Stimulated activated naive B cell treated with anti-CD40 and anti-IgM and Interleukin-4, amounts not matched to agents 10 μg/mL and 1 μg/mL and 100 μg/mL, for 72 hours (primary cell): ENCODE measurements at regions not wholly inside any gene's neighbourhood (a gene's known extent, or its start where the extent isn't known, plus 50 kb on each side); places are given as distances from the start of the nearest gene placed in this dataset.

Experiments used
- ATAC-seq, 2 donors: fragments of 150-1000 bp; cut with Tn5 transposase; replicated peaks; 2 replicates each; pipeline ENCODE4 v1.10.0; 2021; ENCODE audit warnings: moderate library complexity in 1 of 2
- DNase-seq: peaks from one replicate; pipeline ENCODE4 v3.0.0; 2021
- H3K27ac Mint-ChIP-seq: one replicate; pipeline ENCODE4 v1.8.0; 2022; ENCODE audit warnings: mild to moderate bottlenecking, mixed read lengths
- H3K27me3 Mint-ChIP-seq, 2 donors: one replicate each; pipeline ENCODE4 v1.8.0; 2022; ENCODE audit warnings: mixed read lengths in 2 of 2
- H3K36me3 Mint-ChIP-seq, 2 donors: one replicate each; pipeline ENCODE4 v1.8.0; 2022; ENCODE audit warnings: mixed read lengths in 2 of 2, mild to moderate bottlenecking in 1 of 2
- H3K4me1 Mint-ChIP-seq, 2 donors: one replicate each; pipeline ENCODE4 v1.8.0; 2022; ENCODE audit warnings: mixed read lengths in 2 of 2, mild to moderate bottlenecking in 1 of 2
- H3K4me3 Mint-ChIP-seq, 2 donors: one replicate each; pipeline ENCODE4 v1.8.0; 2022; ENCODE audit warnings: mild to moderate bottlenecking in 2 of 2, mixed read lengths in 2 of 2, moderate library complexity in 1 of 2
- H3K9me3 Mint-ChIP-seq, 2 donors: one replicate each; pipeline ENCODE4 v1.8.0; 2022; ENCODE audit warnings: mixed read lengths in 2 of 2, mild to moderate bottlenecking in 1 of 2

GRCh38 chr21:16788584-16788983 lies 724.3 kb upstream of the CXADR start:
- Mint-ChIP-seq H3K27me3 (no peaks in the 10 kb centered on the region), H3K9me3 (peaks cover 8 to 13% of the 10 kb centered on the region in 2 donors), H3K4me1 (no peaks in the 10 kb centered on the region), H3K36me3 (no peaks in the 10 kb centered on the region), H3K27ac (no peak overlapping the region), H3K4me3 (no peak overlapping the region)
- no peak for ATAC-seq
- no peak for DNase-seq

GRCh38 chr21:16789636-16790035 lies 723.2 kb upstream of the CXADR start:
- no peaks in the 10 kb centered on the region for H3K4me1 Mint-ChIP-seq
- DNase-seq, result no peak

GRCh38 chr21:16792101-16792500 lies 720.7 kb upstream of the CXADR start:
- no peaks in the 10 kb centered on the region for H3K27me3 Mint-ChIP-seq
- H3K4me3 Mint-ChIP-seq, result no peak overlapping the region
- no peaks in the 10 kb centered on the region for H3K9me3 Mint-ChIP-seq
- H3K4me1 Mint-ChIP-seq, result no peaks in the 10 kb centered on the region
- no peaks in the 10 kb centered on the region for H3K36me3 Mint-ChIP-seq
- H3K27ac Mint-ChIP-seq, result no peak overlapping the region
- ATAC-seq (no peak), DNase-seq (no peak)

More at GRCh38 chr21:16789636-16790035, 723.2 kb upstream of the CXADR start:
- ATAC-seq, result no peak
- H3K9me3 Mint-ChIP-seq, result peaks cover 8% of the 10 kb centered on the region in 2 donors
- H3K4me3 Mint-ChIP-seq, result no peak overlapping the region
- H3K27me3 Mint-ChIP-seq, result no peaks in the 10 kb centered on the region
- no peak overlapping the region for H3K27ac Mint-ChIP-seq
- H3K36me3 Mint-ChIP-seq, result no peaks in the 10 kb centered on the region

GRCh38 chr21:16794950-16795349 lies 717.9 kb upstream of the CXADR start:
- no peaks in the 10 kb centered on the region for H3K4me1 Mint-ChIP-seq
- no peaks in the 10 kb centered on the region for H3K27me3 Mint-ChIP-seq
- ATAC-seq, result no peak

GRCh38 chr21:16796776-16797175 lies 716.1 kb upstream of the CXADR start:
- Mint-ChIP-seq H3K4me1 (no peaks in the 10 kb centered on the region), H3K9me3 (peaks cover 4 to 10% of the 10 kb centered on the region in 2 donors), H3K27me3 (no peaks in the 10 kb centered on the region), H3K36me3 (no peaks in the 10 kb centered on the region), H3K27ac (no peak overlapping the region), H3K4me3 (no peak overlapping the region)
- DNase-seq (no peak), ATAC-seq (no peak)

More at GRCh38 chr21:16794950-16795349, 717.9 kb upstream of the CXADR start:
- H3K27ac Mint-ChIP-seq, result no peak overlapping the region
- DNase-seq, result no peak
- H3K4me3 Mint-ChIP-seq, result no peak overlapping the region
- H3K36me3 Mint-ChIP-seq, result no peaks in the 10 kb centered on the region
- H3K9me3 Mint-ChIP-seq, result peaks cover 3 to 7% of the 10 kb centered on the region in 2 donors

GRCh38 chr21:16797540-16797939 lies 715.3 kb upstream of the CXADR start:
- DNase-seq (no peak), ATAC-seq (no peak)
- no peak overlapping the region for H3K27ac Mint-ChIP-seq
- no peaks in the 10 kb centered on the region for H3K36me3 Mint-ChIP-seq
- H3K9me3 Mint-ChIP-seq, result peaks cover 4 to 10% of the 10 kb centered on the region in 2 donors
- no peak overlapping the region for H3K4me3 Mint-ChIP-seq
- H3K27me3 Mint-ChIP-seq, result no peaks in the 10 kb centered on the region
- H3K4me1 Mint-ChIP-seq, result no peaks in the 10 kb centered on the region

GRCh38 chr21:16797966-16798365 lies 714.9 kb upstream of the CXADR start:
- Mint-ChIP-seq H3K9me3 (peaks cover 4 to 10% of the 10 kb centered on the region in 2 donors), H3K4me3 (no peak overlapping the region), H3K36me3 (no peaks in the 10 kb centered on the region), H3K27ac (no peak overlapping the region), H3K4me1 (no peaks in the 10 kb centered on the region), H3K27me3 (no peaks in the 10 kb centered on the region)
- DNase-seq, result no peak
- ATAC-seq, result no peak

- Mint-ChIP-seq H3K4me1 (no peaks in the 10 kb centered on the region), H3K27ac (no peak overlapping the region), H3K27me3 (no peaks in the 10 kb centered on the region), H3K36me3 (no peaks in the 10 kb centered on the region), H3K4me3 (no peak overlapping the region), H3K9me3 (peaks cover 6 to 14% of the 10 kb centered on the region in 2 donors)
- DNase-seq, result no peak
- no peak for ATAC-seq
Measured at GRCh38 chr21:16800536-16801275, 712.1 kb upstream of the CXADR start.

GRCh38 chr21:16811011-16811410 lies 701.8 kb upstream of the CXADR start:
- peaks cover 3 to 8% of the 10 kb centered on the region in 2 donors for H3K9me3 Mint-ChIP-seq
- ATAC-seq, result no peak
- H3K27ac Mint-ChIP-seq, result no peak overlapping the region
- no peaks in the 10 kb centered on the region for H3K4me1 Mint-ChIP-seq
- H3K27me3 Mint-ChIP-seq, result no peaks in the 10 kb centered on the region
- no peaks in the 10 kb centered on the region for H3K36me3 Mint-ChIP-seq
- DNase-seq, result no peak
- H3K4me3 Mint-ChIP-seq, result no peak overlapping the region

- H3K4me1 Mint-ChIP-seq, result no peaks in the 10 kb centered on the region
- H3K36me3 Mint-ChIP-seq, result no peaks in the 10 kb centered on the region
- ATAC-seq (no peak), DNase-seq (no peak)
- peaks cover 3 to 8% of the 10 kb centered on the region in 2 donors for H3K9me3 Mint-ChIP-seq
- H3K4me3 Mint-ChIP-seq, result no peak overlapping the region
- no peak overlapping the region for H3K27ac Mint-ChIP-seq
- no peaks in the 10 kb centered on the region for H3K27me3 Mint-ChIP-seq
Measured at GRCh38 chr21:16811970-16812369, 700.9 kb upstream of the CXADR start.

- Mint-ChIP-seq H3K36me3 (no peaks in the 10 kb centered on the region), H3K4me3 (no peak overlapping the region), H3K4me1 (no peaks in the 10 kb centered on the region), H3K27ac (no peak overlapping the region), H3K9me3 (peaks cover 5 to 6% of the 10 kb centered on the region in 2 donors), H3K27me3 (no peaks in the 10 kb centered on the region)
- DNase-seq (no peak), ATAC-seq (no peak)
Measured at GRCh38 chr21:16815243-16815642, 697.6 kb upstream of the CXADR start.

- no peak for ATAC-seq
- Mint-ChIP-seq H3K9me3 (peaks cover 6 to 8% of the 10 kb centered on the region in 2 donors), H3K4me3 (no peak overlapping the region), H3K27me3 (no peaks in the 10 kb centered on the region), H3K4me1 (no peaks in the 10 kb centered on the region), H3K27ac (no peak overlapping the region), H3K36me3 (no peaks in the 10 kb centered on the region)
- DNase-seq, result no peak
Measured at GRCh38 chr21:16821588-16821987, 691.3 kb upstream of the CXADR start.

- Mint-ChIP-seq H3K27me3 (no peaks in the 10 kb centered on the region), H3K36me3 (no peaks in the 10 kb centered on the region), H3K27ac (no peak overlapping the region), H3K4me3 (no peak overlapping the region), H3K9me3 (peaks cover 0 to 10% of the 10 kb centered on the region in 2 donors), H3K4me1 (no peaks in the 10 kb centered on the region)
- no peak for DNase-seq
- no peak for ATAC-seq
Measured at GRCh38 chr21:16829532-16829931, 683.3 kb upstream of the CXADR start.

GRCh38 chr21:16832791-16833190 lies 680.1 kb upstream of the CXADR start:
- ATAC-seq (no peak), DNase-seq (no peak)
- no peaks in the 10 kb centered on the region for H3K36me3 Mint-ChIP-seq
- peaks cover 0 to 6% of the 10 kb centered on the region in 2 donors for H3K9me3 Mint-ChIP-seq
- no peak overlapping the region for H3K4me3 Mint-ChIP-seq
- no peak overlapping the region for H3K27ac Mint-ChIP-seq
- H3K27me3 Mint-ChIP-seq, result no peaks in the 10 kb centered on the region
- H3K4me1 Mint-ChIP-seq, result no peaks in the 10 kb centered on the region

GRCh38 chr21:16834791-16835190 lies 678.1 kb upstream of the CXADR start:
- H3K4me3 Mint-ChIP-seq, result no peak overlapping the region
- no peak overlapping the region for H3K27ac Mint-ChIP-seq
- peaks cover 0 to 3% of the 10 kb centered on the region in 2 donors for H3K9me3 Mint-ChIP-seq
- ATAC-seq (no peak), DNase-seq (no peak)
- H3K27me3 Mint-ChIP-seq, result no peaks in the 10 kb centered on the region
- no peaks in the 10 kb centered on the region for H3K36me3 Mint-ChIP-seq
- H3K4me1 Mint-ChIP-seq, result no peaks in the 10 kb centered on the region
